ENCODE measurements at regions not wholly inside any gene's neighbourhood (a gene's known extent, or its start where the extent isn't known, plus 50 kb on each side); places are given as distances from the start of the nearest gene placed in this dataset.

GRCh38 chr12:46460682-46461210 lies 88.2 kb upstream of the SLC38A2 start:
- no peak overlapping the region for H3K4me3 ChIP-seq (ENCODE audit: low read length in 3 of 3)
- H3K4me1 ChIP-seq (ENCODE audit: control insufficient read depth in 3 of 3, insufficient read depth in 3 of 3, low read length in 3 of 3): peaks cover 15 to 44% (median 26%) of the 10 kb centered on the region in 3 donors
- no peak overlapping the region for H3K27ac ChIP-seq (ENCODE audit: low read depth, low read length)
- no peak overlapping the region for H3K9ac ChIP-seq (ENCODE audit: low read depth in 1 of 3, low read length in 3 of 3)
- H3K27me3 ChIP-seq (ENCODE audit: control insufficient read depth in 3 of 3, insufficient read depth in 3 of 3, low read length in 3 of 3): no peaks in the 10 kb centered on the region
- H3K36me3 ChIP-seq (ENCODE audit: control insufficient read depth in 3 of 3, insufficient read depth in 3 of 3, low read length in 3 of 3): no peaks in the 10 kb centered on the region
- H3K9me3 ChIP-seq (ENCODE audit: control insufficient read depth in 3 of 3, low read length in 3 of 3): no peaks in the 10 kb centered on the region

DNA sequence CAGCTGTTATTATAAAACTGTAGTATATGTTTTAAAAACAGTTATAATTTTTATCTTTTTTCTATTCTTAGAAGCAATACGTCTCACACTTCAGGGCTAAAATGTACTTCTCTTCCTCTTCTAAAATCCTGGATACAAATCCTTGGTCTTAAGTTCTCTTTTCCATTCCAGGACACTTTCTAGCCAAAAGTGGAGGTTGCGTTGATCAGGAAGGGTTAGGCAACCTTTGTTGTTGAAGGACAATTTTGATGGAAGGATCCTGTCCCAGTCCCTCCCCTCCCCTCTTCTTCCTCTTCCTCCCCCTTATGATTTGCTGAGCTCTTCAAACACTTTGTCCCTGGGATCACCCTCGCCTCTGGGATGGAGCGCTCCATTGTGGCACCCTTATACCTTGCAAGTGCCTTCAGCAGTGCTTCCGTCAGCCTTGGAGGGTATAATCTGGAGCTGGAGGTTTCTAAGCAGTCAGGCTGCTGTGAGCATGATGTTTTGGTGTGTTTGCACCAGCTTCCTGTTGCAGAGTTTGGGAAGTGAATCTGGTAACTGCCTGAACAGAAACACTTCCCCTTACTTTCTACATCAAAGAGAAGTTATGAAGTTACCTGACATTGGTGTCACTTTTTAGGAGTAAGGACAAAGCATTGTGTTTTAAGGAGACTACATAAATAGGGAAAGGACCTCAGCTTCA lies 87.4 kb upstream of the SLC38A2 start:
- Histone ChIP-seq H3K4me3 (ENCODE audit: low read length in 3 of 3) (no peak overlapping the region), H3K27ac (ENCODE audit: low read depth, low read length) (peak overlapping the region; percentile 20), H3K9me3 (ENCODE audit: control insufficient read depth in 3 of 3, low read length in 3 of 3) (no peaks in the 10 kb centered on the region), H3K4me1 (ENCODE audit: control insufficient read depth in 3 of 3, insufficient read depth in 3 of 3, low read length in 3 of 3) (peaks cover 17 to 42% (median 30%) of the 10 kb centered on the region in 3 donors), H3K27me3 (ENCODE audit: control insufficient read depth in 3 of 3, insufficient read depth in 3 of 3, low read length in 3 of 3) (no peaks in the 10 kb centered on the region), H3K36me3 (ENCODE audit: control insufficient read depth in 3 of 3, insufficient read depth in 3 of 3, low read length in 3 of 3) (no peaks in the 10 kb centered on the region), H3K9ac (ENCODE audit: low read depth in 1 of 3, low read length in 3 of 3) (no peak overlapping the region)

DNA sequence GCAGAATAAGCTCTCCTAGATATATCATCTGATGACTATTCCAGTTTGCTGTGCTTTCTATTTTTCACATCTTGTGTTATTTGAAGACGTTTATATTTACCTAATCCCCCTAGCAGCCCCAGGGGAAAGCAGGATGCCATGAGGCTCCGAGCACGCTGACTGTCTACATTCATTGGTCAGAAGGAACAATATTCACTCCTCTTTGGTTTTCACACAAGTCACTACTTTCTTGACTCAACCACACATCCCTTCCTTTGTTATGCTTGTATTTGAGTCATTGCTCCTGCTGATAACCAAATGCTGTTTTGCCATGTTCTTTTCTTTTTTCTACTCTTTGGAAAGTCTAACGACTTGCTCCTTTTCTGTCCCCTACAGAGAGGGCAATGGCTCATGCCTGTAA lies 86.5 kb upstream of the SLC38A2 start:
- H3K4me1 ChIP-seq (ENCODE audit: control insufficient read depth in 3 of 3, insufficient read depth in 3 of 3, low read length in 3 of 3): peaks cover 14 to 42% (median 28%) of the 10 kb centered on the region in 3 donors
- H3K4me3 ChIP-seq (ENCODE audit: low read length in 3 of 3): no peak overlapping the region
- no peaks in the 10 kb centered on the region for H3K27me3 ChIP-seq (ENCODE audit: control insufficient read depth in 3 of 3, insufficient read depth in 3 of 3, low read length in 3 of 3)
- no peaks in the 10 kb centered on the region for H3K36me3 ChIP-seq (ENCODE audit: control insufficient read depth in 3 of 3, insufficient read depth in 3 of 3, low read length in 3 of 3)
- H3K27ac ChIP-seq (ENCODE audit: low read depth, low read length): no peak overlapping the region
- H3K9ac ChIP-seq (ENCODE audit: low read depth in 1 of 3, low read length in 3 of 3): no peak overlapping the region
- no peaks in the 10 kb centered on the region for H3K9me3 ChIP-seq (ENCODE audit: control insufficient read depth in 3 of 3, low read length in 3 of 3)

DNA sequence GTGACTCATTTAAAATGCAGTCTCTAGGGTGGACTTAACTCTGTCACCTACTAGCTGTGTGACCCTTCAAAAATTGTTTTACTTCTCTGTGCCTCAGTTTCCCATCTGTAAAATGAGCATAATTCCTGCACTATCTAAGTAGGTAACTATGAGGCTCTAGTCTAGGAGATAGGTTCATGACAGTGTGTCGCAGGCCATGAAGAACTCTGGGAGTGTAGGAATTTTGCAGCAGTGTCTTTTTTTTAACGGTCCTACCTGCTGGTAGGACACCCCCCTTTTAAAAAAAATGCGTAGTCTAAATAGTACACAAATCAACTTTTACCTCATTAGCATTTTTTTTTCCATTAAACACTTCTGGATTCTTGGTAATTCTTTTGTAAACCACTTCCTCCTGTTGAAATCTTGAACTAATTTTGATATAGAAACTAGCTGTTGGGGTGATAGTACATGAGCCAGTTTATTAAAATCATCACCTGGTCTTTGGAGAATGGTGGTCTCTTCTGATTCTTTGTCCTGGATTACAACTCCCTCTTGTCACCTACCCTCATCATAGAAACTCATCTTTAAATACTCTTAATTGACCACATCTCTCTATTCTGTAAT lies 86.0 kb upstream of the SLC38A2 start:
- Histone ChIP-seq H3K4me3 (ENCODE audit: low read length in 3 of 3) (no peak overlapping the region), H3K27me3 (ENCODE audit: control insufficient read depth in 3 of 3, insufficient read depth in 3 of 3, low read length in 3 of 3) (no peaks in the 10 kb centered on the region), H3K9ac (ENCODE audit: low read depth in 1 of 3, low read length in 3 of 3) (no peak overlapping the region), H3K36me3 (ENCODE audit: control insufficient read depth in 3 of 3, insufficient read depth in 3 of 3, low read length in 3 of 3) (no peaks in the 10 kb centered on the region), H3K27ac (ENCODE audit: low read depth, low read length) (no peak overlapping the region), H3K9me3 (ENCODE audit: control insufficient read depth in 3 of 3, low read length in 3 of 3) (no peaks in the 10 kb centered on the region), H3K4me1 (ENCODE audit: control insufficient read depth in 3 of 3, insufficient read depth in 3 of 3, low read length in 3 of 3) (peaks cover 14 to 41% (median 28%) of the 10 kb centered on the region in 3 donors)

- H3K4me1 ChIP-seq (ENCODE audit: control insufficient read depth in 3 of 3, insufficient read depth in 3 of 3, low read length in 3 of 3): peaks cover 14 to 35% (median 23%) of the 10 kb centered on the region in 3 donors
- no peak overlapping the region for H3K9ac ChIP-seq (ENCODE audit: low read depth in 1 of 3, low read length in 3 of 3)
- no peaks in the 10 kb centered on the region for H3K27me3 ChIP-seq (ENCODE audit: control insufficient read depth in 3 of 3, insufficient read depth in 3 of 3, low read length in 3 of 3)
- H3K9me3 ChIP-seq (ENCODE audit: control insufficient read depth in 3 of 3, low read length in 3 of 3): no peaks in the 10 kb centered on the region
- no peak overlapping the region for H3K4me3 ChIP-seq (ENCODE audit: low read length in 3 of 3)
- H3K36me3 ChIP-seq (ENCODE audit: control insufficient read depth in 3 of 3, insufficient read depth in 3 of 3, low read length in 3 of 3): no peaks in the 10 kb centered on the region
- no peak overlapping the region for H3K27ac ChIP-seq (ENCODE audit: low read depth, low read length)
Measured at GRCh38 chr12:46457958-46458357, 85.4 kb upstream of the SLC38A2 start.

DNA sequence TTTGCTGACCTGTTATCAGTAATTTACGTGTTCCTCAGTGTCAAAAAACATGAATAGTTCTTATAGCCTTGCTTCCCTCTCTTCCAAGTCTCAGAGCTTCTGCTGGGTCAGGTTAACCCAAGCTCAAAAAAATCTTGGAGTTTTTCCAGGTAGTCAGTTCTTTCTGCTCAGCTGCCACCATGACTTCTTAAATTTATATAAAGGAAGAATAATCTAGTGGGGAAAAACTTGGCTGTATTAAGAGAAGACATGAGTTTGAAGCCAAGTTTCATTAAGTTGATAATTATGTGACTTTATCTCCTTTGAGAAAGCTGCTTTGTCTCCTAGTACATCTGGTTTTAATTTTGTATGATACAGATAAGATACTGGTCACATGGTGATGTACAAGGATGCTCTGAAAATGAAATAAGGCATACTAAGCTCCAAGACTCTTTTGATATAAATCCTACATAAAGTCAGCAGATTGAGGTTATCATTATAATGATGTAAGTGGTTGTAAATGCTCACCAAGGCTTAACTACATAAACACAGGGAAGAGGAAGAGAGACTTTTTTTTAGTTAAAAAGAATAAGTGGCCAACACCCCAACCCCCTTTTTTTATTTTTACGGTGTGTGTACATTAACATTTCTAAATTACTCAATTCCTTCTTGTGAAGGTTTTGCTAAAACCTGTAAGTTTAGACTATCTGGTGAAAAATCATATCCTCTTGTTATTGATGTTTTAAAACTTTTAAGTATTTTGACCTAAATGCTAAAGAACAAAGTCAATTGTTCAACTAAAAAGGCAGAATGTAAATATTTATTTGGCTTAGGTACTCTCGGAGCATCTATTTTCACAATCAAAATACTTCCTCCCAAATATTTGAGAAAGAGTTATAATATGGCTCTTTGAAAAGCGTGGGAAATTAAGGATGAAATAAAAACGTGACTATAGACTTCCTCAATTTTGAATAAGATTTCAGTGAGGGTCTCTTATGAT lies 84.1 kb upstream of the SLC38A2 start:
- H3K4me1 ChIP-seq (ENCODE audit: control insufficient read depth in 3 of 3, insufficient read depth in 3 of 3, low read length in 3 of 3): peaks cover 7 to 24% (median 23%) of the 10 kb centered on the region in 3 donors
- H3K4me3 ChIP-seq (ENCODE audit: low read length in 3 of 3): no peak overlapping the region
- H3K27me3 ChIP-seq (ENCODE audit: control insufficient read depth in 3 of 3, insufficient read depth in 3 of 3, low read length in 3 of 3): no peaks in the 10 kb centered on the region
- no peak overlapping the region for H3K9ac ChIP-seq (ENCODE audit: low read depth in 1 of 3, low read length in 3 of 3)
- H3K27ac ChIP-seq (ENCODE audit: low read depth, low read length): no peak overlapping the region
- no peaks in the 10 kb centered on the region for H3K36me3 ChIP-seq (ENCODE audit: control insufficient read depth in 3 of 3, insufficient read depth in 3 of 3, low read length in 3 of 3)
- no peaks in the 10 kb centered on the region for H3K9me3 ChIP-seq (ENCODE audit: control insufficient read depth in 3 of 3, low read length in 3 of 3)

DNA sequence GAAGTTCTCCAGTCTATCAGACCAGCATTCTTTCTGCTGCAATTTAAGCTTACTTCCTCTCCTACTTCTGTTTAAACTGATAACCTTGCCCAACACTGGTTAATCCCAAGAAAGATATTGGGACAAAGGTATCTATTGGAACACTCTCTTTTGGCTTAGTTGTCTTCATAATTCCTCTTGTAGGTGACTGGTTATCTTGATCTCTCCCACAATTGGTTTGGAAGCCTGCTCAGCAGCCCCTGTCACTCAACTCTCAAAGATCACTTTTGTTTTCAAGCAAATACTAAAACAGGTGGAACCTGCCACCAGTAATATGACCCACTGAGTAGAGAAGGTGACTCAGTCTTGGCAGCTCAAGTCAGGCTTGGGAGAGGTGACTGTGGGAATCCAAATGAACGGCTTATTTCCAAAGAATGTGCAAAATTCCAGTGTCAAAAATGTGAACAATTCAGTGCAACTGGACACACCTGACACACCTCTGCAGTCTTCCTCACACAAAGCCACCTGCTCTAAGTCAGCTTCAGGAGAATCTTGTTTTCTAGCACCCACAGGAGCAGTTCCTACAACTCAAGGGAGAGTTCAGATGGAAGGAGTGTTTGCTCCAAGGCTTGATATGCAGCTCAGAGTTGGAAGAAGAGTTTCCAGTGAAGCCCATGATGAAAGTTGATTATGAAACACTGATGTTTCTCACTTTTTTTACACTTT lies 83.2 kb upstream of the SLC38A2 start:
- no peaks in the 10 kb centered on the region for H3K36me3 ChIP-seq (ENCODE audit: control insufficient read depth in 3 of 3, insufficient read depth in 3 of 3, low read length in 3 of 3)
- peaks cover 7 to 16% (median 16%) of the 10 kb centered on the region in 3 donors for H3K4me1 ChIP-seq (ENCODE audit: control insufficient read depth in 3 of 3, insufficient read depth in 3 of 3, low read length in 3 of 3)
- H3K27me3 ChIP-seq (ENCODE audit: control insufficient read depth in 3 of 3, insufficient read depth in 3 of 3, low read length in 3 of 3): no peaks in the 10 kb centered on the region
- H3K4me3 ChIP-seq (ENCODE audit: low read length in 3 of 3): no peak overlapping the region
- no peak overlapping the region for H3K27ac ChIP-seq (ENCODE audit: low read depth, low read length)
- no peaks in the 10 kb centered on the region for H3K9me3 ChIP-seq (ENCODE audit: control insufficient read depth in 3 of 3, low read length in 3 of 3)
- H3K9ac ChIP-seq (ENCODE audit: low read depth in 1 of 3, low read length in 3 of 3): no peak overlapping the region

DNA sequence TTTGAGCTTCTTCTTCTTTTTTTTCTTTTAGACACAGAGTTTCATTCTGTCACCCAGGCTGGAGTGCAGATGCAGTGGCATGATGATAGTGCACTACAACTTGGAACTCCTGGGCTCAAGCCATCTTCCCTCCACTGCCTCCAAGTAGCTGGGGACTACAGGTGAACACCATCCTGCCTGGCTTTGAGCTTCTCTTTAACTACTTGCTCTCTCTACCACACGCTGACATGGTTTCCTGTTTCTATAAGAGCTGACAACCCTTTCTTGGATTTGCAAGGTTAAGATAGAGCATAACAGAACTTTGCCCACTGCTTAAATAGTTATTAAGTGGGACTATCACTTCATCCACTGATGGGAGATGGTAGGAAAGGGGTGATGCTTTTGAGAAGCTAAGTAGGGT lies 82.4 kb upstream of the SLC38A2 start:
- Histone ChIP-seq H3K4me3 (ENCODE audit: low read length in 3 of 3) (no peak overlapping the region), H3K27ac (ENCODE audit: low read depth, low read length) (no peak overlapping the region), H3K4me1 (ENCODE audit: control insufficient read depth in 3 of 3, insufficient read depth in 3 of 3, low read length in 3 of 3) (peaks cover 15 to 17% (median 17%) of the 10 kb centered on the region in 3 donors), H3K27me3 (ENCODE audit: control insufficient read depth in 3 of 3, insufficient read depth in 3 of 3, low read length in 3 of 3) (no peaks in the 10 kb centered on the region), H3K9me3 (ENCODE audit: control insufficient read depth in 3 of 3, low read length in 3 of 3) (no peaks in the 10 kb centered on the region), H3K36me3 (ENCODE audit: control insufficient read depth in 3 of 3, insufficient read depth in 3 of 3, low read length in 3 of 3) (no peaks in the 10 kb centered on the region), H3K9ac (ENCODE audit: low read depth in 1 of 3, low read length in 3 of 3) (no peak overlapping the region)

DNA sequence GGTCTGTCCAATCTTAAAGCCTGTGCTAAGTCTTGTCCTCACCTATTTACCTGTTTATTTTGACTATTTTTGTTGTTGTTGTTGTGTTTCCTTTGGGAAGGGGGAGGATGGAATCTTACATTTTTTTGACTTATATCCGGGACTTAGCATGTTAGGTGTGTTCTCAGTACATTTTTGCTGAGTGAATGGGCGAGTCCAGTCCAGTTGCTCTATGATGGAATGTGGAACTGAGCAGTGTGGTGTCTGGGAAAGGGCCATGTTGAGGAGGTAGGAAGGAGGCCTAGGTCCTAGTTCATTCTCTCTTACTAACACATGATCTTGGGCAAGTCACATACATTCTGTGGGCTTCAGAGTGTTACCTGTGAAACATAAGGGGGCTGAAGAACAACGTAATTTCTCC lies 80.9 kb upstream of the SLC38A2 start:
- peaks cover 16 to 19% (median 17%) of the 10 kb centered on the region in 3 donors for H3K4me1 ChIP-seq (ENCODE audit: control insufficient read depth in 3 of 3, insufficient read depth in 3 of 3, low read length in 3 of 3)
- H3K9me3 ChIP-seq (ENCODE audit: control insufficient read depth in 3 of 3, low read length in 3 of 3): no peaks in the 10 kb centered on the region
- H3K27me3 ChIP-seq (ENCODE audit: control insufficient read depth in 3 of 3, insufficient read depth in 3 of 3, low read length in 3 of 3): no peaks in the 10 kb centered on the region
- H3K4me3 ChIP-seq (ENCODE audit: low read length in 3 of 3): no peak overlapping the region
- no peaks in the 10 kb centered on the region for H3K36me3 ChIP-seq (ENCODE audit: control insufficient read depth in 3 of 3, insufficient read depth in 3 of 3, low read length in 3 of 3)
- no peak overlapping the region for H3K9ac ChIP-seq (ENCODE audit: low read depth in 1 of 3, low read length in 3 of 3)
- H3K27ac ChIP-seq (ENCODE audit: low read depth, low read length): no peak overlapping the region
